Mammary epithelial cell (primary cell): ENCODE measurements at regions not wholly inside any gene's neighbourhood (a gene's known extent, or its start where the extent isn't known, plus 50 kb on each side); places are given as distances from the start of the nearest gene placed in this dataset.

Experiments used
- CTCF ChIP-seq, 2 donors: IDR thresholded peaks in 1 of 2; conservative IDR thresholded peaks in 1 of 2; 2 replicates each; pipeline ENCODE4 v1.5.1; 2011 to 2012; ENCODE audit warnings: inconsistent platforms in 2 of 2, low read length in 2 of 2, mild to moderate bottlenecking in 2 of 2, control low read depth in 1 of 2, low read depth in 1 of 2; ENCODE audit not compliant: insufficient read depth in 1 of 2; ENCODE audit errors: extremely low read depth in 1 of 2
- EZH2 ChIP-seq: IDR thresholded peaks from 2 replicates; pipeline ENCODE4 v1.6.1; 2012; ENCODE audit warnings: low read length, inconsistent platforms, borderline replicate concordance

- no peak for TF ChIP-seq CTCF (conservative IDR thresholded peaks at IDR 0.05 in 1 of 2, IDR thresholded peaks at IDR 0.05 in 1 of 2; ENCODE audit: extremely low read depth in 1 of 2, insufficient read depth in 1 of 2, low read depth in 1 of 2, low read length in 2 of 2)
- TF ChIP-seq EZH2, result no peak
Observed at GRCh38 chrX:39773150-39773549, 324.6 kb downstream of the BCOR start.
